ENCODE measurements at regions not wholly inside any gene's neighbourhood (a gene's known extent, or its start where the extent isn't known, plus 50 kb on each side); places are given as distances from the start of the nearest gene placed in this dataset.
"Not testable (repeated sequence)": the region's sequence is repeated elsewhere in the genome, so short reads cannot be mapped to it uniquely, and the experiment has no call there.

GRCh38 chr6:144896871-144897270 is 611.7 kb downstream of the UTRN start:
- peak; percentile 18 for DNase-seq

GRCh38 chr6:144897441-144897921 is 612.3 kb downstream of the UTRN start:
- peak; percentile 91 for DNase-seq

DNA sequence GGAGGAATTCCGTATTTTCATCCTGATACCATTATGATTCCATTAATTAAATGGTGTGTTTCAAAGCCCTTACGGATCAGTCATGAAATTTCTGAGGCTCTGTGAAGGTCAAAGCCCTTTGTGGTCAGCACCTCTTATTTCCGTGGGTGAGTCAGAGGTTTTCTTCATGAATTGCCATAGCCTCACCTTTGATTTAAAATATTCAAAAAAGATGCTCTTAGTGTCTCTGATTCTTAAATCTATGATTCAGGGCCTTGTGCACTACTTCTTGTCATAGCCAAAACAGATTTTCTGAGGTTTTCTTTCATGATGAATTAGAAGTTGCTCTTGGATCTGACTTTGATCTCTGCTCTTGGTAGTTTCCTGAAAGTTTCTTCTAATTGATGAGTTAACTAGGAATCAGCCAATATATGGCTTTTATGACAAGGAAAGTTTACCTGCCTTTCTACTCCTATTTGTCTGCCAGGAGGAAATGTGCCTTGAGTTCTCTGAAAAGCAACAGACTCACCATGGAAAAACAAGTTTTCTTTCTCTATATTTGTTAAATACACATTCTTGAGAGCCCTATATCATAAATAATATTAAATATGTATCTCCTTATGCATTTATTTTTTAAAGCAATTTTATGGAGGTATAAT is 613.0 kb downstream of the UTRN start:
- DNase-seq, result peak; percentile 68

DNA sequence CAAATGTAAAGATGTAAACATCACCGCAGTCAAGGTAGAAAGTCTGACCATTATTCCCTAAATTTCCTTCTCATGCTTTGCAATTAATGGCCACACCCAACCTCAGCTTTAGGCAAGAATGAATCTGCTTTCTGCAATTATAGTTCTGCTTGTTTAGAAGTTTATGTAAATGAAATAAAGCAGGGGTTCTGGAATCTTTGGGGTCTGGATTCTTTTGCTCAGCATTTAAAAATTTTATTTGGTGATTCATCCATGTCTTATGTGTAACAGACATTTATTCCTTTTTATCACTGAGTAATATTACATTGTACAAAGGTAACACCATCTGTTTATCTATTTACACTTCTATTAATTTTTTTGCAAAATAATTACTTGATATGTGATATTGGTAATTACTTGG is 613.6 kb downstream of the UTRN start:
- DNase-seq, result peak; percentile 54

DNA sequence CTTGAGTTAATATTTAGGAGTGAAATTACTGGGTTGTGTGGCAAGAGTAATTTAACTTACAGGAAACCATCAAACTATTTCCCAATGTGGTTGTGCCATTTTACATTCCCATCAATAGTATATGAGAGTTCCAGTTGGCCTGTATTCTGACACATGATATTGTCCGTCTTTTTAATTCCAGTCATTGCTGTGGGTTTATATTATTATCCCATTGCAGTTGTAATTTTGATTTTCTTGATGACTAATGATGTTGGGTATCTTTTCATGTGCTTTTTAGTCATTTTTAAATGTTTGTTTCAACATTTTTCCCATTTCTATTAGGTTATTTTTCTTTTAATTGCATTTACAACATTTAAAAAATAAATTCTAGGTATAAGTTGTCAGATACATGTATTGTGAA is 614.0 kb downstream of the UTRN start:
- DNase-seq, result peak; percentile 89

DNA sequence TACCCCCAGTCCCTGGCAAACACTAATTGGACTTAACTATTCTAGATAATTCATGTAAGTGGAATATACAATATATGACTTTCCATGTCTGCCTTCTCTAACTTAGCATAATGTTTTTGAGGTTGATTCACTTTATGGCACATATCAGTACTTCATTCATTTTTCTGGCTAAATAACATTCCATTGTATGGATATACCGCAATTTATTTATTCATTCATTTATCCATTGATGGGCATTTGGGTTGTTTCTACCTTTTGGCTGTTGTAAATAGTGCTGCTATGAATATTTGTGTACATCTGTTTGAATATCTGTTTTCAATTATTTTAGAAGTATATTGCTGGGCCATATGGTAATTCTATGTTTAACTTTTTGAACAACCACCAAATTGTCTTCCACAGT is 616.3 kb downstream of the UTRN start:
- no peak for DNase-seq

DNA sequence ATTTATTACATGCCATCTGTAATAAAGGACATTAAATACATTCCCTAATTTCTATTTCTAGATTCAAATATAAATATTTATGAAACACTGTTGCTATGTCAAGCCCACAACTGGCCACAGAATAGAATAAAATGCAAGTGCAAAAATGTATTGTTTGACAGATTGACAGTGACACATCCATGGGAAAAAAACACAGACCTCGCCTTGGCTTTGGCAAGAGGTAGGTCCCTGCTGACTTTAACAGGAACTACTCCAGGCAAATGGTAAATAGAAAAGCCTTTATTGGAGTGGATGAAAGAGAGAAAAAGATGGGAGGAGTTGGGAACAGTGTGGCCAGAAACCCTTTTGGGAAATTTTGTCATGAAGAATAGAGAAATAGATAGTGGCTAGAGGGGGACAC is 622.9 kb downstream of the UTRN start:
- peak; percentile 41 for DNase-seq

GRCh38 chr6:144909753-144910285 is 624.7 kb downstream of the UTRN start:
- DNase-seq, result peak; percentile 49

DNA sequence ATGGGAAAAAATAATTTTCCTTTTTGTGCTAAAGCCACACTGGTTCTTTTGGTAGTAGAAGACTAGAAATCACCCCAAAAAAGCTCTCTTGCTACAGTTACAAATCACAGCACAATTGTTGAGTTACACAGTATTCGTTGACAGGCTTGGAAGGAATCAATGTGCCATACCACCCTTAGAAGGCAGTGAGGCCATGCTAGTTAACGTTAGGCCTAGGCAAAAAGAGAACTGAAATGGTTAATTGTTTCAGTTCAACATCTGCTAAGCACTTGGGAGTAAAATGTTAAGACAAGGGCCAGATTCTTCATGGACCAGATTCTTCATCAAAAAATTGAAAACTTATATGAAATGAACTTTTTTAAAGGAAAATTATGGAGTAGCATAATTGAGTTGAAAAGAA is 626.2 kb downstream of the UTRN start:
- DNase-seq, result no peak

- peak; percentile 92 for DNase-seq
Observed at GRCh38 chr6:144912474-144912873, 627.3 kb downstream of the UTRN start.

- no peak for DNase-seq
Observed at GRCh38 chr6:144918073-144918472, 632.9 kb downstream of the UTRN start.

GRCh38 chr6:144919560-144919959 is 634.4 kb downstream of the UTRN start:
- no peak for DNase-seq

GRCh38 chr6:144920391-144920961 is 635.3 kb downstream of the UTRN start:
- no peak for DNase-seq

GRCh38 chr6:144921206-144921975 is 636.3 kb downstream of the UTRN start:
- DNase-seq, result no peak

- peak; percentile 45 for DNase-seq
Observed at GRCh38 chr6:144922120-144922722, 637.1 kb downstream of the UTRN start.

- DNase-seq, result not testable (repeated sequence)
Observed at GRCh38 chr6:144922771-144923490, 637.8 kb downstream of the UTRN start.

DNA sequence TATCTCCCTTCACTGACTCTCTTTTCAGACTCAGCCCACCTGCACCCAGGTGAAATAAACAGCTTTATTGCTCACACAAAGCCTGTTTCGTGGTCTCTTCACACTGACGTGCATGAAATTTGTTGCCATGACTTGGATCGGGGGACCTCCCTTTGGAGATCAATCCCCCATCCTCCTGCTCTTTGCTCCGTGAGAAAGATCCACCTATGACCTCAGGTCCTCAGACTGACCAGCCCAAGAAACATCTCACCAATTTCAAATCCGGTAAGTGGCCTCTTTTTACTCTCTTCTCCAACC is 638.3 kb downstream of the UTRN start:
- DNase-seq, result not testable (repeated sequence)

DNA sequence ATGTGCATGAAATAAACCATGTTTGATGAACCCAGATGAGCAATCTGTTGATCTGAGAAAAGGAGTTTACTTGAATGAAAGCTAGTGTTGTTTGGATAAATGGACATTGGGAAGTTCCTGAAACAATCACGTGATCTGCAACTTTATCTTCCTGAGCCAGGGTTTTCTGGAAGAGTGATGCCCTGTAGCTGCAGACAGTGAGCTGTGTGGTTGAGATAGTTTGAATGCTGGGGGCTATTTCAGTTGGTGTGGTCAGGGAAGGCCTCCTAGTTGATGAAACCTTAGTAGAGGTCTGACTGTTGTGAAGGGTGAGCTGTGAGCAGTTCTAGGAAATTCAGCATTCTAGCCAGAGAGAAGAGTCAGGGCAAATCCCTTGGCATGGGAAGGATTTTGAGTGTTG is 643.7 kb downstream of the UTRN start:
- no peak for DNase-seq

DNA sequence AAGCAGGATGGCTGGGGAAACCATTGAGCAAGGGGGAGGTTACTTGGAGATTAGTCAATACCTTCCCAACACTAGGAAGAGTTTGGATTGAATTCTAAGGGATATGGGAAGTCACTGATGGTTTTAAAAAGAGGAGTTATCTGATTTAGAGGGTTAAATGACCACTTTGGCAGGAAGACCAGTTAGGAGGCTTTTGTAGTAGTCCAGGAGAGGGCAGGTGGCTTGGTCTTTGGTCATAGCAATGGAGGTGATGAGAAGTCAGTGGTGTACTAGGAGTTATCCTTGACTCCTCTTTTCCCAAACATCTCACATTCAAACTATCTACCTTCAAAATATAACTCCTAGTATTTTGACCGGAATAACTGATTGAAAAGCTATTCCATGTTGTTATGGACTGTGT is 644.1 kb downstream of the UTRN start:
- DNase-seq, result no peak

DNA sequence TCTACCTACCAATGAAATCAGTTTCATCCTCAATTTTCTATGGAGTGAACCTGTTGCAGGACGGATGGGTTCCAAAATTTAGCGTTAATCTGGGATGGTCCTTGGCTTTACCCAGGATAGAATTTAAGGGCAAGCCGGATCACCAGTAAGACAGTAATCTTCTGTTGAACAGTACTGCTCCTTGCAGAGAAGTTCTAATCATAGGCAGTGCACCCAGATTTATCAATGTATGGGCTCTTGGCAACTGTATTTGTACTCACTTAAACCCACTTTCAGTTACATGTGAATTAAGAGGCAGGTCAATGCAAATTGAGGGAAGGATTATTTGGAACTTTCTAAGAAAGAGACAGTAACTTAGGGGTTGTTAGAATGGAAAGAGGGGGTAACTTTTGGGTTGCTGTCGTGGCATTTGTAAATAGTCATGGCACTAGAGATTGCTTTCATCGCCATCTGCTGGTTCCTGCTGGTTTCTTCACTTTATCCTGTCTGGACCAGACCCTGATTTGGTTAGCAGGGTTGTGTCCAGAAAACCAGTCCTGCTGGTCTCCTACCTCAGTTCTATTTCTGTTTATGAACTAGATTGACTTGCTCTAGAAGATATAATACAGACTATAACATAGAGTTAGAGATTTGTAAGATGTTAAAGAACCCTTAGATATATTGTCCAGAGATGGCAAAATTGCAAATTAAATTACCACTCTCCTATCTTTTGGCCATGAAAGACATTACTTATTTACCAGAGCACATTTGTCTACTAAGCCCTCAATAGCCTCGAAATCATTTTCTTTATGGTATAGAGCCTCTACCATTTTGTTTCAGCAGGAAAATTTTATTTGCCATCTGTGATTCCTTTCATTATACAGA is 646.3 kb downstream of the UTRN start:
- DNase-seq, result peak; percentile 40

- no peak for DNase-seq
Observed at GRCh38 chr6:144932621-144933020, 647.5 kb downstream of the UTRN start.

GRCh38 chr6:144935181-144935580 is 650.0 kb downstream of the UTRN start:
- no peak for DNase-seq
